Thyroid gland (tissue), 4 donors: ENCODE measurements at regions not wholly inside any gene's neighbourhood (a gene's known extent, or its start where the extent isn't known, plus 50 kb on each side); places are given as distances from the start of the nearest gene placed in this dataset.

Source experiments
- DNase-seq, 2 donors: peaks; one replicate each; pipeline ENCODE4 v3.0.0-alpha.2; 2019
- H3K27ac ChIP-seq, 3 donors: fragments of 200-600 bp; sonication (generic); 1 replicate in 2 of 3; 2 replicates in 1 of 3; pipeline ENCODE4 v1.5.1; 2016 to 2019; ENCODE audit warnings: mild to moderate bottlenecking in 1 of 3, moderate library complexity in 1 of 3
- H3K27me3 ChIP-seq: fragments of 200-600 bp; sonication (generic); one replicate; pipeline ENCODE4 v1.5.1; 2019
- H3K36me3 ChIP-seq, 2 donors: fragments of 200-600 bp; sonication (generic); one replicate each; pipeline ENCODE4 v1.5.1; 2016 to 2019
- H3K4me1 ChIP-seq, 2 donors: fragments of 200-600 bp; sonication (generic); one replicate each; pipeline ENCODE4 v1.5.1; 2017 to 2019
- H3K4me3 ChIP-seq, 3 donors: fragments of 200-600 bp; sonication (generic); replicated peaks in 1 of 3; 1 replicate in 2 of 3; 2 replicates in 1 of 3; pipeline ENCODE4 v1.5.1; 2016; ENCODE audit warnings: mild to moderate bottlenecking in 1 of 3
- H3K9me3 ChIP-seq: fragments of 200-600 bp; sonication (generic); one replicate; pipeline ENCODE4 v1.5.1; 2017
- CTCF ChIP-seq, 6 experiments: fragments of 200-600 bp in 3 of 6; fragments of 450-650 bp in 3 of 6; sonication (generic) in 3 of 6; IDR thresholded peaks; one replicate each; pipeline ENCODE4 v1.5.1; 2016 to 2019; ENCODE audit warnings: antibody characterized with exemption in 6 of 6, mild to moderate bottlenecking in 2 of 6, inconsistent platforms in 1 of 6, moderate library complexity in 1 of 6
- POLR2A ChIP-seq, 2 donors: fragments of 450-650 bp; IDR thresholded peaks; one replicate each; pipeline ENCODE4 v1.6.1; 2017; ENCODE audit warnings: antibody characterized with exemption in 2 of 2, mild to moderate bottlenecking in 2 of 2, moderate library complexity in 1 of 2
- WGBS, 2 donors: methylation state at CpG; one replicate each; pipeline ENCODE4 v1.1.5; 2017; 5-methylcytosine and 5-hydroxymethylcytosine counted together
- intact Hi-C: fragments of 100-400 bp; cut with DNase I; formaldehyde crosslinking; loops from one replicate; pipeline ENCODE4 v1.15.1; 2023

- no peak for DNase-seq
- H3K4me3 ChIP-seq: no peak overlapping the region
- TF ChIP-seq CTCF (IDR thresholded peaks at IDR 0.05) (no peak), POLR2A (IDR thresholded peaks at IDR 0.05) (no peak)
- no peaks in the 10 kb centered on the region for H3K27me3 ChIP-seq
- no peaks in the 10 kb centered on the region for H3K4me1 ChIP-seq
- H3K36me3 ChIP-seq: no peaks in the 10 kb centered on the region
- H3K27ac ChIP-seq: no peak overlapping the region
- 76 to 77% methylated on average over 3 to 5 of the region's 5 CpGs for WGBS, 2 donors
- intact Hi-C loops: no loop called here
- no peaks in the 10 kb centered on the region for H3K9me3 ChIP-seq
Observed at GRCh38 chrX:146581981-146582712, 227.4 kb upstream of the CXorf51B start.

- Histone ChIP-seq H3K27ac (no peak overlapping the region), H3K9me3 (no peaks in the 10 kb centered on the region), H3K4me1 (no peaks in the 10 kb centered on the region), H3K27me3 (no peaks in the 10 kb centered on the region), H3K4me3 (no peak overlapping the region), H3K36me3 (no peaks in the 10 kb centered on the region)
- TF ChIP-seq CTCF (IDR thresholded peaks at IDR 0.05): no peak
- no peak for TF ChIP-seq POLR2A (IDR thresholded peaks at IDR 0.05)
- intact Hi-C loops: no loop called here
- DNase-seq: no peak
- 63 to 65% methylated on average over 6 of the region's 6 CpGs for WGBS, 2 donors
Observed at GRCh38 chrX:146602246-146602645, 207.3 kb upstream of the CXorf51B start.

GRCh38 chrX:146604196-146604595 lies 205.4 kb upstream of the CXorf51B start:
- 89 to 92% methylated on average over 2 of the region's 2 CpGs for WGBS, 2 donors
- no peak overlapping the region for H3K27ac ChIP-seq

GRCh38 chrX:146614663-146615478 lies 194.7 kb upstream of the CXorf51B start:
- H3K4me1 ChIP-seq: no peaks in the 10 kb centered on the region
- WGBS, 2 donors: 53 to 54% methylated on average over 17 of the region's 17 CpGs
- no peak for TF ChIP-seq CTCF (IDR thresholded peaks at IDR 0.05)
- no peak for TF ChIP-seq POLR2A (IDR thresholded peaks at IDR 0.05)
- intact Hi-C loops: no loop called here
- no peak overlapping the region for H3K27ac ChIP-seq
- no peaks in the 10 kb centered on the region for H3K36me3 ChIP-seq
- no peak overlapping the region for H3K4me3 ChIP-seq
- H3K9me3 ChIP-seq: no peaks in the 10 kb centered on the region
- DNase-seq: no peak
- no peaks in the 10 kb centered on the region for H3K27me3 ChIP-seq

More at GRCh38 chrX:146604196-146604595, 205.4 kb upstream of the CXorf51B start:
- H3K4me1 ChIP-seq: no peaks in the 10 kb centered on the region
- no peaks in the 10 kb centered on the region for H3K27me3 ChIP-seq
- H3K36me3 ChIP-seq: no peaks in the 10 kb centered on the region
- intact Hi-C loops: no loop called here
- H3K9me3 ChIP-seq: no peaks in the 10 kb centered on the region
- no peak for TF ChIP-seq CTCF (IDR thresholded peaks at IDR 0.05)
- no peak for TF ChIP-seq POLR2A (IDR thresholded peaks at IDR 0.05)
- H3K4me3 ChIP-seq: no peak overlapping the region
- no peak for DNase-seq
